A673 (cell line): ENCODE measurements at regions not wholly inside any gene's neighbourhood (a gene's known extent, or its start where the extent isn't known, plus 50 kb on each side); places are given as distances from the start of the nearest gene placed in this dataset.

ENCODE experiments used
- BruUV-seq: library from RNA; stranded (reverse); fragments of 400-500 nt; replicated peaks from 2 replicates; lab custom pipeline; 2021; lab: Mats Ljungman, UMichigan
- CTCF ChIA-PET: fragments of 300-600 bp; sonication (Branson Sonifier 250); formaldehyde crosslinking; loops from one replicate; lab custom pipeline; 2022; ENCODE audit warnings: antibody characterized with exemption; lab: Charles Lee
- POLR2A ChIA-PET: fragments of 300-600 bp; sonication (Branson Sonifier 250); formaldehyde crosslinking; loops from one replicate; lab custom pipeline; 2022; ENCODE audit warnings: antibody characterized with exemption; ENCODE audit not compliant: low non-redundant PET; lab: Charles Lee
- DNase-seq: peaks from one replicate; pipeline ENCODE4 v3.0.0-alpha.2; 2015; ENCODE audit warnings: low spot score
- H3K27ac ChIP-seq: fragments of 200-600 bp; sonication (generic); 2 replicates; pipeline ENCODE4 v1.5.1; 2016; ENCODE audit warnings: mixed run types, low read depth, mild to moderate bottlenecking, mixed read lengths, antibody characterized with exemption, low read length; ENCODE audit not compliant: poor library complexity, severe bottlenecking
- H3K27me3 ChIP-seq: fragments of 200-600 bp; sonication (generic); replicated peaks from 2 replicates; pipeline ENCODE4 v1.6.1; 2017; ENCODE audit warnings: mixed run types, low read depth, mild to moderate bottlenecking, mixed read lengths, antibody characterized with exemption, low read length; ENCODE audit not compliant: insufficient read depth, poor library complexity
- H3K36me3 ChIP-seq: fragments of 200-600 bp; sonication (generic); 2 replicates; pipeline ENCODE4 v1.6.1; 2016; ENCODE audit warnings: mixed run types, mild to moderate bottlenecking, mixed read lengths, antibody characterized with exemption, low read length; ENCODE audit not compliant: insufficient read depth, poor library complexity, severe bottlenecking
- H3K4me1 ChIP-seq: fragments of 200-600 bp; sonication (generic); 2 replicates; pipeline ENCODE4 v1.6.1; 2017; ENCODE audit warnings: mixed run types, mild to moderate bottlenecking, mixed read lengths, antibody characterized with exemption, low read length; ENCODE audit not compliant: insufficient read depth, poor library complexity, severe bottlenecking
- H3K4me3 ChIP-seq: fragments of 200-600 bp; sonication (generic); 2 replicates; pipeline ENCODE4 v1.5.1; 2016; ENCODE audit warnings: low read depth, mixed run types, mild to moderate bottlenecking, mixed read lengths, low read length; ENCODE audit not compliant: poor library complexity, severe bottlenecking
- H3K9me3 ChIP-seq: fragments of 200-600 bp; sonication (generic); 2 replicates; pipeline ENCODE4 v1.6.1; 2016; ENCODE audit warnings: mixed run types, low read depth, mild to moderate bottlenecking, mixed read lengths, antibody characterized with exemption, low read length; ENCODE audit not compliant: poor library complexity, severe bottlenecking
- CTCF ChIP-seq: fragments of 300-800, 200-600 bp; sonication (generic); conservative IDR thresholded peaks from 2 replicates; pipeline ENCODE4 v1.5.1; 2017; ENCODE audit warnings: low read depth, mild to moderate bottlenecking, antibody characterized with exemption, low read length, moderate library complexity, mixed read lengths
- EZH2 ChIP-seq: fragments of 200-600 bp; sonication (generic); IDR thresholded peaks from 2 replicates; pipeline ENCODE4 v1.6.1; 2017; ENCODE audit warnings: borderline replicate concordance, low read depth, mild to moderate bottlenecking, mixed read lengths, antibody characterized with exemption, low read length; ENCODE audit not compliant: poor library complexity, severe bottlenecking
- intact Hi-C: fragments of 100-400 bp; cut with micrococcal nuclease; formaldehyde crosslinking; loops from one replicate; pipeline ENCODE4 v1.10.0; 2022; ENCODE audit not compliant: unreplicated experiment

GRCh38 chr1:10860682-10861081 is 64.2 kb upstream of the CASZ1 start:
- no peak overlapping the region for H3K27ac ChIP-seq
- no TSS peak for BruUV-seq
- H3K4me3 ChIP-seq, result no peak overlapping the region
- intact Hi-C loops, result no loop called here
- ChIA-PET POLR2A (no interaction called here), CTCF (interaction anchor here (0.7 kb wide), 1 partner anchor 353 kb away, joined by 3 read pairs; no protein-coding TSS in a partner anchor)
- TF ChIP-seq CTCF (no peak), EZH2 (no peak)
- H3K9me3 ChIP-seq, result no peaks in the 10 kb centered on the region
- DNase-seq, result no peak
- H3K4me1 ChIP-seq, result no peaks in the 10 kb centered on the region
- no peaks in the 10 kb centered on the region for H3K27me3 ChIP-seq
- H3K36me3 ChIP-seq, result no peaks in the 10 kb centered on the region

GRCh38 chr1:10861822-10862221 is 65.4 kb upstream of the CASZ1 start:
- no TSS peak for BruUV-seq
- DNase-seq, result no peak

DNA sequence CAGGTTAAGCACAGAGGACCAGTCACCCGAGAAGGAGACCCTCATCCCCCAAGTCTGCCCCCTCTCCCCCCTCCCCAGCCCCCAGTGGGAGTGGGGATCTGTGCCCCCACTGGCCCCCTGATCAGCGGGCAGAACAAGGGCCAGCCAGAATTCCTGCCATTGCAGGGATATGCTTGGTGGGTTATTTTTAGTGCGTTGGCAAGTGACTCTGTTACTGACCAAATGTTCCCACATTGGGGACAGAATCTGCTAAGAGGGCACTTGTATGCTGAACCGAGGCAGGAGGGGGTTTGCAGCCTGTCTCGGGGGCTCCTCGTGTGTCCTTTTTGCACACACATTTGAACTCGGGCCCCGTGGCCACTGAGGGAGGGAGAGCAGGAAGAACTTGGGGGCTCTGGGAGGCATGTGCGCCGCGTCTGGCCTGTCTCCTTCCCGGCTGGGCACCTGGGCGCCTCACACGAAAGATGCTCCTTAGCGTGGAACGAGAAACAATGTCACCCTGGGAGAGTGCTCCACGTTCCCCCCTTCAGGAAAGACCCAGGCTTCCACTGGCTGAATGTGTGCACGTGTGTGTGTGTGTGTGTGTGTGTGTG is 66.4 kb upstream of the CASZ1 start:
- no peak for DNase-seq
- H3K4me3 ChIP-seq, result no peak overlapping the region
- peaks cover 8% of the 10 kb centered on the region for H3K4me1 ChIP-seq
- BruUV-seq, result no TSS peak
- H3K36me3 ChIP-seq, result no peaks in the 10 kb centered on the region
- ChIA-PET POLR2A (no interaction called here), CTCF (no interaction called here)
- no peaks in the 10 kb centered on the region for H3K27me3 ChIP-seq
- intact Hi-C loops, result no loop called here
- H3K27ac ChIP-seq, result no peak overlapping the region
- TF ChIP-seq EZH2, result no peak
- TF ChIP-seq CTCF, result no peak
- H3K9me3 ChIP-seq, result no peaks in the 10 kb centered on the region

More at GRCh38 chr1:10861822-10862221, 65.4 kb upstream of the CASZ1 start:
- Histone ChIP-seq H3K4me3 (no peak overlapping the region), H3K4me1 (no peaks in the 10 kb centered on the region), H3K27ac (no peak overlapping the region), H3K36me3 (no peaks in the 10 kb centered on the region), H3K27me3 (no peaks in the 10 kb centered on the region), H3K9me3 (no peaks in the 10 kb centered on the region)
- intact Hi-C loops, result no loop called here
- ChIA-PET CTCF (interaction anchor here (0.5 kb wide), 1 partner anchor 414 kb away, joined by 3 read pairs; no protein-coding TSS in a partner anchor), POLR2A (no interaction called here)
- TF ChIP-seq CTCF, result no peak
- no peak for TF ChIP-seq EZH2
